Activated CD4-positive, alpha-beta T cell treated with anti-CD3 and anti-CD28 coated beads for 1 hour (primary cell): ENCODE measurements at regions not wholly inside any gene's neighbourhood (a gene's known extent, or its start where the extent isn't known, plus 50 kb on each side); places are given as distances from the start of the nearest gene placed in this dataset.

Source experiments
- DNase-seq: peaks from one replicate; pipeline ENCODE4 v3.0.0-alpha.2; 2020

DNA sequence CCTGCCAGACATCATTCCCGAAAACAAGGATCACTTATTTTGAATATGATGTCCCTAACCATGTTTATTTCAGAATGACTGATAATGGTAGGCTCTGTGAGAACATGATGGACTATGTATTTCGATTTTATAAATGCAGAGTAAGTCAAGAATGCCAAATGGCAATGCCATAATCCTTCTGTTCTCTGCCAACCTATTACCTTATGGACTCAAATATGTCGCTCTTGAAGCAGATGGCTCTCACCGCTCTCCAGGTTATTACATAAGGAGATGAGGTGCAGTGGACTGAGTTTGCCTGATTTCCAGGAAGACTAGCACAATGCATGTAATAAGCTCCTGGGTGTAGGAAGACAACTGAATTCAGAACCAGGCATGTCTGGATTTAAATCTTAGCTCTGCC, 227.2 kb downstream of the BTG1 start:
- DNase-seq: no peak

DNA sequence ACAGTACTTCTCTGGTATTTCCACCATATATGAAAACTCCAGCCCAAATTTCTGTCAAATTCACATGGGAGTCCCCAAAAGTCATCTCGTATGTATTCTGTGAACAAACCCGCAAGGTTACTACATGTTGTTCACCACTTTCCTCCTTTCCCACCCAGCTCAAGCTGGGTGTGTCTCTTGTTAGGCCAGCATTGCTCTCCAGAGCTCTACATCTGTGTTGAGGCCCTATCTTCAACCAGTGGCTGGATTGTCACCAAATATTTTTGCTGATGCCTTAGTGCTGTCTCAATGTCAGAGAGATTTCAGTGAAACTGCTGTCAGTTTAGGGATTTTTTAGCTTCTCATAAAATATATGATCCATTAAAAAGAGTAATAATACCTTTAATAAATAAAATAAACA, 230.9 kb downstream of the BTG1 start:
- DNase-seq: no peak

DNA sequence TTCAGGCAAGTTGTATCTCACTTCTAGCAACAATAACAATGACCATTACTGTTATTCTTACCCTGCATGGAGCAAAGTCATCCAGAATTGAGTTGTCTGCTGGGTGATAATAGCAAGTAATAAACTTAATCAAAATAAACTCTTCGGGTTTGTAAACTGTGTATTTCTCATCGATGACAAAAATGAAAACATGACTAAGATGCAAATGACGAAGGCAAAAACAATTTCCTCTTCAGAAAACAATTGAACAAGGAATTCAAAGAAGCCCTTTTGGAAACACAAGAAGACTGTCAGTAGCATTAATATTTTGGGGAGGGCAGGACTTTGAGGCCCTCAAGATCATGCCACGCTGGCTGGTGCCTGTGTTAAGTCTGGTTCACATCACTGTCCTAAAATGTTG, 232.0 kb downstream of the BTG1 start:
- no peak for DNase-seq

DNA sequence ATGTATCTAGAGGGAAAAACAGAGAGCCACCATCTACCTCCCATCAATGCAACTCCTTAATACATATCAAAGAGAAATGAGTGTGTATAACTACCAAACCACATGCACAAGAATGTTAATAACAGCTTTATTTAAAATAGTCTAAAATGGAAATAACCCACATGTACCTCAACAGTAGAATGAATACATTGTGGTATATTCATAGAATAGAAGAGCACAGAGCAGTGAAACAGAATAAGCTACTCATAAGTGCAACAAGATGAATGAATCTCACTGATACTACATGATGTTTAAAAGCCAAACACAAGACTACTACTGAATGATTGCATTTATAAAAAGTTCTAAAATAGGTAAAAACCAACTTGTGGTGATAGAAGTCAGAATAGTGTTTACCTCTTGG, 232.5 kb downstream of the BTG1 start:
- DNase-seq: no peak

DNA sequence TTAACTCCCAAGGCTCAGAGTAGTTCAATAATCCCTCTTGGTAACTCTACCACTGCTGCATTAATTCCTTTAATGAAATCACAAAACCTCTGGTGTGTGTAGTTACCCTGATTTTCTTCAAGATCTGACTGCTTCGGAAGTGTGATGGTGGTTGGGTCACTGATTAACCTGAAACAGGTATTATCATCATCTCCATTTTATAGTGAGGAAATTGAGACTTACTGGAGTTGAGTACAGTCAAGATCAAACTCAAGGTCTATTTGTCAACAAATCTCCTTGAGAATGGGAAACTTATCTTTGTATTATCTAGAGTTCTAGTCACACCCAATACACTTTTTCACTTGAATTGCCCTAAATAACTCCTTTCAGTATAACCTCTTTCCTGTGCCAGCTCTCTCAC, 233.5 kb downstream of the BTG1 start:
- no peak for DNase-seq

DNA sequence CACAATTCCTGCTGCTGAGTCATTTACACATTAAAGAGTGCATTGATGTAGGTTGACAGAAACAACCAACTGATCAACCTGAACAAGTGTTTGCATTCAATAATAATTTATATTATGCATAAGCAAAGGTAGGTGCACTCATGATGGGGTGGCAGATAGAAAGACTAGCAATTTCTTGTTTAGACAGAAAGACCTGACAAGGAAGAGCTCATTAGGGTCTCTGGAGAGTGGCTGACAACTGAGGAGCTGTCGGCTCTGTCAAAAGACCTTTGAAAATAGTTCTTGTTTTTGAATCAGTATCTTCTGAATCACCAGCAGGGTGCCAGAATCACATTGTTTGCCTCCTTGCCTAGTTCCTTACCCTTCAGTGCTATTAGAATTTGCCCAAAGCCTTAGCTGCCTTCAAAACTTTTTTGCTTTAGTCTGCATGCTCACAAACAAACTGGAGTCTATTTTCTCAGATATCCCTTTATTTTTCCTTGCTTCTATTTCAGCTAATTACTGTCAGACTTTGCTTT, 234.7 kb downstream of the BTG1 start:
- no peak for DNase-seq

- no peak for DNase-seq
Measured at GRCh38 chr12:91902860-91903683, 242.6 kb downstream of the BTG1 start.

- no peak for DNase-seq
Measured at GRCh38 chr12:91901381-91902074, 244.1 kb downstream of the BTG1 start.

DNA sequence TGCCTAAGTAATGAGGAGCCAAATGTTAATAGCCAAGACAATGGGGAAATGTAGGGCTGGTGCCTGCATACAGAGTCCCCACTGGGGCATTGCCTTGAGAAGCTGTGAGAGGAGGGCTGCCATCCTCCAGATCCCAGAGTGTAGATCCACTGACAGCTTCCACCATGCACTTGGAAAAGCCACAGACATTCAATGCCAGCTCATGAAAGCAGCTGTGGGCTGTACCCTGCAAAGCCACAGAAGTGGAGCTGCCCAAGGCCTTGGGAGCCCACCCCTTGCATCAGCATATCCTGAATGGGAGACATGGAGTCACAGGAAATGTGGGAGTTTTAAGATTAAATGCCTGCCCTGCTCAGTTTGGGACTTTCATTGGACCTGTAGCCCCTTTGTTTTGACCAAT, 244.7 kb downstream of the BTG1 start:
- DNase-seq: no peak

GRCh38 chr12:91899056-91899455, 246.6 kb downstream of the BTG1 start:
- DNase-seq: no peak

DNA sequence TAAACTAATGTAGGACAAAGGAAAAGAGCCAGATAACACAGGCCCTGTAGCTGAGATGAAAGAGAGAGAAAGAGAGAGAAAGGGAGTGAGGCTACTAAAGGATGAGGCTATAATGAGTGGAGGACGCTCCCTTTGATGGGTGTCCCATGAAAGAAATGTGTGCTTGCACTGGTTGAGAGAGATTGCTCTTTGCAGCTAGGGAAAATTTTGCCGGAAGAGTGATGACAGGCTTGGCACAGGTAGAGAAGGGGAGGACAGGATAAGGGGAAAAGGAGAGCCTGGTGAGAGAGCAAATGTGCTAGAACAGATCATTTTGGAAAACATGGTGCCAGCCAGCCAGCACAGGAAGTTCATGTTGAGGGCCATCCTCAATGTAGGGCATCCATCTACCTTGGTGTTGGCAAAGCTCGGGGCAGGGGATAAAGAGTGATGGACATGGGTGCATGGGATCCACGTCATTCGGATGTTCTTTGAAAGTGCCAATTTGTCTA, 248.6 kb downstream of the BTG1 start:
- no peak for DNase-seq

DNA sequence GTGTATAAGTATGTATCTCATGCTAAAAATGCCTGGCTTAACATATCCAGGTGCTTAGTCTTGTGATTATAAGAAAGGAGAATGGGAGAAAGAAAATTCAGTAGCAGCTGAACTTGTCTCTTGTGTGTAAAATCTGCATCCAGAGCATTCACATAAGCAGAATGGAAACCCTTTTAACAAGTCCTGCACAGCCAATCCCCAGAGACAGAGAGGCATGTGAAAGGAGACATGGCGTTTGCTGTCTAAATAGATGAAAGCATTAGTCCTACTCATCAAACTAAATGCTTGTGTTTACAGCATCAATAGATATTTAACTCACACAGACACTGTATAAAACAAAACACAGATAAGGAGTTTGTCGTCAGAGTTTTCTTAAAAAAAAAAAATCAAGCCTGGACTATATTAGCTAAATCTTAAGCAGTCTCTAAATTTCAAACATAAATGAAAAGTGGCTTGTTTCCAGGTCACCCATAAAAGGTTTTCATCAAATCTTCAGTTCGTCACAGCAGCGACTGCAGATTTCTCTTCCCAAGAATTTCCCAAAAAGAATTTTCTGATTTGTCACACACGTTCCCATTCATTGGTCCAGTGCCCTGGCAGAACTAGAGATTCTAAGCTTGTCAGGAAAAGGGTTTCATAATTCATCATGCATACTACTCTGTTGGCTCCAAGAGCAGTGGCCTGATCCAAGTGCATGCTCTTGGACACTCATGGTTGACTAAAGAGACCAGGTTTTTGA, 249.2 kb downstream of the BTG1 start:
- no peak for DNase-seq

DNA sequence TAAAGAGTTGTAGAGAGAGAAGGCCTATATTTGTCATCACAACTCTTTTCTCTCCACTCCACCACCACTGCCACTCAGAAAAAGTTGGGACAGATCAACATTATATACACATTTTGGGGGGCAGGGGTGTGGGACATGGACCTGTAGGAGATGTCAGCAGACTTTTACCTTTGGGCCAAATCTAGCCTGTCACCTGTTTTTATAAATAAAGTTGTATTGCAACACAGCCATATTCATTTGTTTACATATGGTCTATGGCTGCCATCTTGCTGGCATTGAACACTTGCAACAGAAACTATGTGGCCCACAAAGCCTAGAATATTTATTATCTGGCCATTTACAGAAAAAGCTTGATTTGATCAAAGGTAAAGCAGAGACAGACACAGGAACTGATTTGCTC, 250.7 kb downstream of the BTG1 start:
- DNase-seq: no peak

GRCh38 chr12:91893476-91893875, 252.2 kb downstream of the BTG1 start:
- no peak for DNase-seq

- no peak for DNase-seq
Measured at GRCh38 chr12:91892081-91892855, 253.4 kb downstream of the BTG1 start.

GRCh38 chr12:91890742-91891141, 254.9 kb downstream of the BTG1 start:
- no peak for DNase-seq

- no peak for DNase-seq
Measured at GRCh38 chr12:91889910-91890309, 255.7 kb downstream of the BTG1 start.

- no peak for DNase-seq
Measured at GRCh38 chr12:91889059-91889458, 256.6 kb downstream of the BTG1 start.

GRCh38 chr12:91887957-91888356, 257.7 kb downstream of the BTG1 start:
- DNase-seq: no peak

- no peak for DNase-seq
Measured at GRCh38 chr12:91885851-91886731, 259.6 kb downstream of the BTG1 start.

DNA sequence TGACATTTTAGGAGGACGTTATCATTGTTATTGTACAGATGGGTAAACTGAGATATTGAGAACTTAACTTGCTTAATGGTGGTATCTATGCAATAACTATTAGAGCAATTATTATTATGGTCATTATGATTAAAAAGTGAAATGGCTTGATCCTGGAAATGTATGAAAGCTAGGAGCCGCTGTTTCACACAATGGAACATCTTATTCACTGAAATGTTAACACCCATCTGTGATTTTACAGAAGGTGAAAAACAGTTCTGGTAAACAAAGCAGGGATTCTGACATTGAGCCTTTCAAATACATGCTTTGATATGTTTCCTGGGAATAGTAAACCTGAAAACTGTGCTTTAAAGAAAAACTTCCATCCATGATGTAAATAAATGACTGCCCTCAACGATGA, 261.4 kb downstream of the BTG1 start:
- DNase-seq: no peak

GRCh38 chr12:91883811-91884210, 261.8 kb downstream of the BTG1 start:
- DNase-seq: no peak
